ENCODE measurements at regions not wholly inside any gene's neighbourhood (a gene's known extent, or its start where the extent isn't known, plus 50 kb on each side); places are given as distances from the start of the nearest gene placed in this dataset.
"Not testable (repeated sequence)": the region's sequence is repeated elsewhere in the genome, so short reads cannot be mapped to it uniquely, and the experiment has no call there.

GRCh38 chr7:68977385-68978055 is 620.8 kb upstream of the AUTS2 start:
- no peak for DNase-seq

- DNase-seq: no peak
These were observed 619.6 kb upstream of the AUTS2 start for GRCh38 chr7:68978710-68979109.

- no peak for DNase-seq
These were observed 618.3 kb upstream of the AUTS2 start for GRCh38 chr7:68980011-68980410.

GRCh38 chr7:68980432-68980831 is 617.8 kb upstream of the AUTS2 start:
- DNase-seq: not testable (repeated sequence)

GRCh38 chr7:68984306-68984705 is 614.0 kb upstream of the AUTS2 start:
- no peak for DNase-seq

- DNase-seq: no peak
These were observed 603.4 kb upstream of the AUTS2 start for GRCh38 chr7:68994841-68995240.

- DNase-seq: no peak
These were observed 600.1 kb upstream of the AUTS2 start for GRCh38 chr7:68998136-68998535.

GRCh38 chr7:69002416-69002815 is 595.9 kb upstream of the AUTS2 start:
- DNase-seq: no peak

- DNase-seq: no peak
These were observed 586.1 kb upstream of the AUTS2 start for GRCh38 chr7:69012149-69012548.

GRCh38 chr7:69017208-69017607 is 581.1 kb upstream of the AUTS2 start:
- DNase-seq: no peak

GRCh38 chr7:69018200-69018599 is 580.1 kb upstream of the AUTS2 start:
- DNase-seq: no peak

- DNase-seq: no peak
These were observed 578.8 kb upstream of the AUTS2 start for GRCh38 chr7:69019437-69019836.

- DNase-seq: no peak
These were observed 577.7 kb upstream of the AUTS2 start for GRCh38 chr7:69020536-69020935.

GRCh38 chr7:69025249-69025648 is 573.0 kb upstream of the AUTS2 start:
- no peak for DNase-seq

GRCh38 chr7:69032848-69033247 is 565.4 kb upstream of the AUTS2 start:
- no peak for DNase-seq

- DNase-seq: no peak
These were observed 562.4 kb upstream of the AUTS2 start for GRCh38 chr7:69035826-69036225.

GRCh38 chr7:69036301-69036700 is 562.0 kb upstream of the AUTS2 start:
- no peak for DNase-seq

GRCh38 chr7:69038915-69039314 is 559.4 kb upstream of the AUTS2 start:
- no peak for DNase-seq

GRCh38 chr7:69042138-69042537 is 556.1 kb upstream of the AUTS2 start:
- no peak for DNase-seq

GRCh38 chr7:69047151-69047754 is 551.0 kb upstream of the AUTS2 start:
- no peak for DNase-seq

- no peak for DNase-seq
These were observed 548.9 kb upstream of the AUTS2 start for GRCh38 chr7:69049326-69049725.

- no peak for DNase-seq
These were observed 545.8 kb upstream of the AUTS2 start for GRCh38 chr7:69052447-69052846.

- DNase-seq: no peak
These were observed 537.8 kb upstream of the AUTS2 start for GRCh38 chr7:69060516-69060915.

- no peak for DNase-seq
These were observed 536.1 kb upstream of the AUTS2 start for GRCh38 chr7:69062020-69062765.
